Astrocyte (in vitro differentiated cells and primary cell): ENCODE measurements at regions not wholly inside any gene's neighbourhood (a gene's known extent, or its start where the extent isn't known, plus 50 kb on each side); places are given as distances from the start of the nearest gene placed in this dataset.

ENCODE experiments used
- DNase-seq: peaks from one replicate; pipeline ENCODE4 v3.0.0-alpha.2; 2010; ENCODE audit warnings: low read depth
- FAIRE-seq: peaks from 2 replicates; lab custom pipeline; 2011; peaks lifted over from hg19 to GRCh38; lab: Jason Lieb, UNC
- H2AFZ ChIP-seq: 2 replicates; pipeline ENCODE4 v1.6.0; 2012; ENCODE audit warnings: low read depth, low read length, inconsistent platforms
- H3K27ac ChIP-seq: 2 replicates; pipeline ENCODE4 v1.5.1; 2011; ENCODE audit warnings: low read depth, low read length, inconsistent platforms
- H3K27me3 ChIP-seq: 2 replicates; pipeline ENCODE4 v1.6.0; 2011; ENCODE audit warnings: low read length, inconsistent platforms; ENCODE audit not compliant: insufficient read depth
- H3K36me3 ChIP-seq: 2 replicates; pipeline ENCODE4 v1.5.1; 2011; ENCODE audit warnings: low read length, inconsistent platforms; ENCODE audit not compliant: insufficient read depth
- H3K4me1 ChIP-seq: 2 replicates; pipeline ENCODE4 v1.5.1; 2011; ENCODE audit warnings: low read length, inconsistent platforms; ENCODE audit not compliant: insufficient read depth
- H3K4me2 ChIP-seq: 2 replicates; pipeline ENCODE4 v1.6.0; 2012; ENCODE audit warnings: low read length, inconsistent platforms
- H3K4me3 ChIP-seq: 2 replicates; pipeline ENCODE4 v1.5.1; 2011; ENCODE audit warnings: low read depth, mild to moderate bottlenecking, low read length, inconsistent platforms; ENCODE audit not compliant: insufficient read depth
- H3K79me2 ChIP-seq: 2 replicates; pipeline ENCODE4 v1.6.0; 2012; ENCODE audit warnings: mild to moderate bottlenecking, low read length, inconsistent platforms; ENCODE audit not compliant: insufficient read depth
- H3K9ac ChIP-seq: 2 replicates; pipeline ENCODE4 v1.6.0; 2012; ENCODE audit warnings: mild to moderate bottlenecking, low read length, inconsistent platforms
- H3K9me3 ChIP-seq: 2 replicates; pipeline ENCODE4 v1.5.1; 2012; ENCODE audit warnings: low read depth, mild to moderate bottlenecking, low read length, inconsistent platforms; ENCODE audit not compliant: insufficient read depth
- H4K20me1 ChIP-seq: 2 replicates; pipeline ENCODE4 v1.6.0; 2012; ENCODE audit warnings: low read length, inconsistent platforms; ENCODE audit not compliant: insufficient read depth
- H3K27ac Mint-ChIP-seq: one replicate; pipeline ENCODE4 v1.8.0; 2021; ENCODE audit warnings: mild to moderate bottlenecking, mixed read lengths; ENCODE audit not compliant: unreplicated experiment
- H3K27me3 Mint-ChIP-seq: one replicate; pipeline ENCODE4 v1.8.0; 2021; ENCODE audit warnings: low read depth, mixed read lengths; ENCODE audit not compliant: unreplicated experiment
- H3K36me3 Mint-ChIP-seq: one replicate; pipeline ENCODE4 v1.8.0; 2021; ENCODE audit warnings: low read depth, mixed read lengths; ENCODE audit not compliant: unreplicated experiment
- H3K4me1 Mint-ChIP-seq: one replicate; pipeline ENCODE4 v1.8.0; 2021; ENCODE audit warnings: low read depth, mixed read lengths; ENCODE audit not compliant: unreplicated experiment
- H3K4me3 Mint-ChIP-seq: one replicate; pipeline ENCODE4 v1.8.0; 2021; ENCODE audit warnings: mild to moderate bottlenecking, moderate library complexity, mixed read lengths; ENCODE audit not compliant: unreplicated experiment
- H3K9me3 Mint-ChIP-seq: one replicate; pipeline ENCODE4 v1.8.0; 2021; ENCODE audit warnings: mild to moderate bottlenecking, mixed read lengths; ENCODE audit not compliant: unreplicated experiment
- EZH2 ChIP-seq: IDR thresholded peaks from 2 replicates; pipeline ENCODE4 v1.6.1; 2012; ENCODE audit warnings: mild to moderate bottlenecking, low read length, inconsistent platforms; ENCODE audit not compliant: insufficient read depth
- TF ChIP-seq, protein P1 (sequence below): IDR thresholded peaks from 2 replicates; pipeline ENCODE4 v1.5.1; 2011; ENCODE audit warnings: low read depth, mild to moderate bottlenecking, inconsistent platforms, low read length, moderate library complexity; ENCODE audit not compliant: insufficient read depth

DNA sequence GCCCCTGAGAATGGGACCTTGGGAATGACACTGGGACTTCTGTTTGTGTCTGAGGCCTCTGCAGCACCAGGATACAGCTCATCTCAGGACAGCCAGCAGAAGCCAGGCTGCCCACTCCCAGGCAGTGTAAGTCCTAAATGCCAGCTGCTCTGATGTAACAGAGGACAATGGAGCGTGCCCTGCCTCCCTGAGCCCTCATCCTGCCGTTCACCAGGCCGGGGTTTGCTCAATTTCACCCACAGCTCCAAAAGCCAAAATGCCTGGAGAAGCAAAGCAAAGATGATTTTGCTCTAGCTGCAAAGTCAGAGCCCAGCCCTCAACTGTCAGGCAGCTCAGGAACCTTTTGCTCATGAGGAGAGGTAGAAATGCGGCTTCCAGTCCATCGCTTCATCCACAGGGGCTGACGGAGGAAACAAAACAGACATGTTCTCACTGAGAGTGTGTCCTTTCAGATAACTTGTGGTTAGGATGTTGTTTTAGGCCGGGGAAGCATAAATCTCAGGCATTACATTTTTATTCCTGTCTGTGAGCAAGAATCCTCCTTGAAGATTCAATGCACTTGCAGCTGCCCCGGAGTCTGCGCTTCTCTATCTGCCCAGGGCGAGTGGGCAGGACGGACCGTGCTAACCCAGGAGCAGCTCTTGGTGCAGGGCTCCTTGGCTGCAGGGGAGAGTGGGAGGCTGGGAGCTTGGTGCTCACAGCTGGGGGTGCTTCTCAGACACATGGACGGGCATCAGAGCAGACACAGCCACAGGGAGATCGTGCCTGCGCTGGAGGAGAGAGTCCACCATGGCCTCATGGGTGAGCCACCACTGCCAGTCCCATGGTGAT lies 83.2 kb upstream of the CHST15 start:
- Histone ChIP-seq H3K9me3 (no peaks in the 10 kb centered on the region), H3K27me3 (peaks cover 6% of the 10 kb centered on the region), H3K36me3 (no peaks in the 10 kb centered on the region), H3K4me1 (peaks cover 33% of the 10 kb centered on the region), H2AFZ (peak overlapping the region; percentile 16), H3K4me3 (no peak overlapping the region), H3K4me2 (peak overlapping the region; percentile 68), H4K20me1 (no peaks in the 10 kb centered on the region), H3K27ac (peak overlapping the region; percentile 51), H3K9ac (peak overlapping the region; percentile 49), H3K79me2 (no peaks in the 10 kb centered on the region)
- FAIRE-seq (no peak), DNase-seq (peak; percentile 88)
- Mint-ChIP-seq H3K9me3 (peaks cover 3% of the 10 kb centered on the region), H3K27me3 (peaks cover 17% of the 10 kb centered on the region), H3K27ac (peak overlapping the region; percentile 79), H3K4me3 (peak overlapping the region; percentile 6), H3K4me1 (peaks cover 23% of the 10 kb centered on the region), H3K36me3 (no peaks in the 10 kb centered on the region)
- no peak for TF ChIP-seq EZH2
- TF ChIP-seq, protein P1, sequence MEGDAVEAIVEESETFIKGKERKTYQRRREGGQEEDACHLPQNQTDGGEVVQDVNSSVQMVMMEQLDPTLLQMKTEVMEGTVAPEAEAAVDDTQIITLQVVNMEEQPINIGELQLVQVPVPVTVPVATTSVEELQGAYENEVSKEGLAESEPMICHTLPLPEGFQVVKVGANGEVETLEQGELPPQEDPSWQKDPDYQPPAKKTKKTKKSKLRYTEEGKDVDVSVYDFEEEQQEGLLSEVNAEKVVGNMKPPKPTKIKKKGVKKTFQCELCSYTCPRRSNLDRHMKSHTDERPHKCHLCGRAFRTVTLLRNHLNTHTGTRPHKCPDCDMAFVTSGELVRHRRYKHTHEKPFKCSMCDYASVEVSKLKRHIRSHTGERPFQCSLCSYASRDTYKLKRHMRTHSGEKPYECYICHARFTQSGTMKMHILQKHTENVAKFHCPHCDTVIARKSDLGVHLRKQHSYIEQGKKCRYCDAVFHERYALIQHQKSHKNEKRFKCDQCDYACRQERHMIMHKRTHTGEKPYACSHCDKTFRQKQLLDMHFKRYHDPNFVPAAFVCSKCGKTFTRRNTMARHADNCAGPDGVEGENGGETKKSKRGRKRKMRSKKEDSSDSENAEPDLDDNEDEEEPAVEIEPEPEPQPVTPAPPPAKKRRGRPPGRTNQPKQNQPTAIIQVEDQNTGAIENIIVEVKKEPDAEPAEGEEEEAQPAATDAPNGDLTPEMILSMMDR, result no peak

GRCh38 chr10:124175701-124176348 lies 82.4 kb upstream of the CHST15 start:
- H3K27ac ChIP-seq, result peak overlapping the region; percentile 51
- DNase-seq, result no peak
- H4K20me1 ChIP-seq, result no peaks in the 10 kb centered on the region
- no peaks in the 10 kb centered on the region for H3K79me2 ChIP-seq
- H3K4me2 ChIP-seq, result peak overlapping the region; percentile 68
- no peak for TF ChIP-seq EZH2
- H3K9ac ChIP-seq, result peak overlapping the region; percentile 49
- Mint-ChIP-seq H3K27me3 (peaks cover 23% of the 10 kb centered on the region), H3K9me3 (no peaks in the 10 kb centered on the region), H3K36me3 (no peaks in the 10 kb centered on the region), H3K4me1 (peaks cover 19% of the 10 kb centered on the region), H3K4me3 (no peak overlapping the region), H3K27ac (peak overlapping the region; percentile 42)
- H3K36me3 ChIP-seq, result no peaks in the 10 kb centered on the region
- H3K9me3 ChIP-seq, result no peaks in the 10 kb centered on the region
- H2AFZ ChIP-seq, result no peak overlapping the region
- H3K4me3 ChIP-seq, result no peak overlapping the region
- H3K4me1 ChIP-seq, result peaks cover 25% of the 10 kb centered on the region
- H3K27me3 ChIP-seq, result peaks cover 12% of the 10 kb centered on the region
- no peak for FAIRE-seq

DNA sequence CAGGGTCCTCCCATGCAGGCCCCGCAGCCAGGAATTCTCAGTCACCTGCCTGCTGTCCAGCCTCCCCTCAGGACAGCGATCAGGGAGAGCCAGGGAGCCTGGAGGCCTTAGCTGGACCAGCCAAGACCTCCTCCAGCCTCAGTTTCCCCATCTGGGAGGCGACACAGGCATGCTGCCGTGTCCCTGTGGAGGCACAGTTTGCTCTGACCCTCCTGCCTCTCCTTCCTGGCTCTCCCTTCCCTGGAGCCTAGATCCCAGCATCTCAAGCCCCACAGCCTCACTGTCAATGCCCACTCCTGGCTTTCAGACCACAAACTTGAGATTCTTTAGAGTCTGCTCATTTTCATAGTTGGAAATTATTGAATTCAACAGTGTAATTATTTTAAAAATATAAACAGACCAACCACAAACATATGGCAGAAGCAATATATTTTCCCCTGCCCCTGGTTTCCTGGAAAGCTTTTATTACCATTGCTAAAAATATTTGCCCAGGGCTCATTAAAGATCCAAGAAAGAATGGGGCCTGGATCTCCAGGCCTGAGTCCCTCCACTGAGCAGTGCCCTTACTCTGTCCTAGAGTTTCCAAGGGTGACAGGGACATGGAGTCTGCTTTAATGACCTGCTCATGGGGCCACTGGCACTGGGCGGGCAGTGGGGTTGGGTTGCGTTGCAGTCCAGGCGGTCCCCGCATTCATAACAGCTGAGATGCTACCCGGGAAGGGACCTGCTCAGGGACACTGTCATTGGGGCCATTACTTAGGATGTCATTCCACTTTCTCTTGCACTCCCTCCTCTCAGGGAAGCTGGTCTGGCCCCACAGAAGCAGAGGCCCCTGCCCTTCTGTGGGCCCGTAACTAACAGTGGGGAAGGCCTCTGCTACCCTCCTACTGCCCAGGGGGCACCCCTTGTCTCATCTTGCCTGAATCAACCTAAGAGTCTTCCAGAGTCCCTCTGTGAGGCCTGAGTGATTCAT lies 81.6 kb upstream of the CHST15 start:
- H4K20me1 ChIP-seq, result no peaks in the 10 kb centered on the region

More for the DNA sequence above, 81.6 kb upstream of the CHST15 start:
- H3K9ac ChIP-seq, result no peak overlapping the region
- peaks cover 21% of the 10 kb centered on the region for H3K4me1 ChIP-seq
- Mint-ChIP-seq H3K27me3 (peaks cover 31% of the 10 kb centered on the region), H3K4me1 (peaks cover 19% of the 10 kb centered on the region), H3K4me3 (no peak overlapping the region), H3K9me3 (no peaks in the 10 kb centered on the region), H3K36me3 (no peaks in the 10 kb centered on the region), H3K27ac (no peak overlapping the region)
- no peaks in the 10 kb centered on the region for H3K9me3 ChIP-seq
- H3K27ac ChIP-seq, result no peak overlapping the region
- H3K4me3 ChIP-seq, result no peak overlapping the region
- H2AFZ ChIP-seq, result no peak overlapping the region
- no peak for DNase-seq
- TF ChIP-seq EZH2, result no peak
- TF ChIP-seq, protein P1, result no peak
- no peak for FAIRE-seq
- no peaks in the 10 kb centered on the region for H3K79me2 ChIP-seq
- H3K27me3 ChIP-seq, result peaks cover 12% of the 10 kb centered on the region
- no peaks in the 10 kb centered on the region for H3K36me3 ChIP-seq
- H3K4me2 ChIP-seq, result no peak overlapping the region
